Psoas muscle (tissue), 7 donors: ENCODE measurements at regions not wholly inside any gene's neighbourhood (a gene's known extent, or its start where the extent isn't known, plus 50 kb on each side); places are given as distances from the start of the nearest gene placed in this dataset.

Experiments
- ATAC-seq, 4 donors: fragments of 200-7000 bp; cut with Tn5 transposase; one replicate each; pipeline ENCODE4 v1.9.1; 2020; ENCODE audit warnings: moderate library complexity in 3 of 4, mild to moderate bottlenecking in 2 of 4
- DNase-seq, 2 donors: peaks; one replicate each; pipeline ENCODE4 v3.0.0-alpha.2; 2020
- H3K27ac ChIP-seq: fragments of 200-600 bp; one replicate; pipeline ENCODE4 v1.8.0; 2022
- H3K27me3 ChIP-seq, 3 donors: fragments of 200-600 bp in 1 of 3; one replicate each; pipeline versions ENCODE4 v1.6.1 to v1.8.0; 2013 to 2022; ENCODE audit warnings: low read length in 2 of 3, mild to moderate bottlenecking in 2 of 3, moderate library complexity in 1 of 3; ENCODE audit not compliant: insufficient read depth in 3 of 3
- H3K36me3 ChIP-seq, 2 donors: fragments of 200-600 bp in 1 of 2; one replicate each; pipeline versions ENCODE4 v1.6.1 to v1.8.0; 2013 to 2022; ENCODE audit warnings: low read depth in 1 of 2, mild to moderate bottlenecking in 1 of 2, moderate library complexity in 1 of 2; ENCODE audit not compliant: insufficient read depth in 1 of 2
- H3K4me1 ChIP-seq: fragments of 200-600 bp; one replicate; pipeline ENCODE4 v1.8.0; 2022
- H3K4me3 ChIP-seq: fragments of 200-600 bp; one replicate; pipeline ENCODE4 v1.8.0; 2022; ENCODE audit warnings: mild to moderate bottlenecking
- H3K9me3 ChIP-seq: fragments of 200-600 bp; one replicate; pipeline ENCODE4 v1.8.0; 2022
- CTCF ChIP-seq: fragments of 200-600 bp; IDR thresholded peaks from one replicate; pipeline ENCODE4 v1.8.0; 2022; ENCODE audit warnings: antibody characterized with exemption
- WGBS, 3 donors: extraction: QIAGEN DNeasy Blood & Tissue Kit; methylation state at CpG; one replicate each; pipeline versions ENCODE4 v1.1.6 to v1.1.7; 2013; 5-methylcytosine and 5-hydroxymethylcytosine counted together
- intact Hi-C, 2 donors: fragments of 100-400 bp; cut with DNase I; formaldehyde crosslinking; loops; one replicate each; pipeline versions ENCODE4 v1.11.0 to v1.14.2; 2022
- donor health status: healthy with polysubstance abuse.
- donor health status: DM: no; HTN: no; CAD: no; lungs with moderate emphysema.
- donor health status: Bipolar disorder and iron deficiency.
- donor health status: healthy.
- donor health status: DM: yes; HTN: yes; CAD: no.
- donor health status: DM: no; HTN: no; CAD: no.
- donor health status: DM: yes; HTN: yes; CAD: no.

- DNase-seq (no peak), ATAC-seq (no peak)
- H3K27me3 ChIP-seq = no peaks in the 10 kb centered on the region
- H3K4me1 ChIP-seq = no peaks in the 10 kb centered on the region
- intact Hi-C loops = no loop called here
- no peaks in the 10 kb centered on the region for H3K9me3 ChIP-seq
- H3K4me3 ChIP-seq = no peak overlapping the region
- no peak for TF ChIP-seq CTCF
- no peaks in the 10 kb centered on the region for H3K36me3 ChIP-seq
- H3K27ac ChIP-seq = no peak overlapping the region
- 40 to 55% (median 50%) methylated on average over 2 of the region's 2 CpGs for WGBS, 3 donors
Observed at GRCh38 chr3:31185062-31185357, 290.5 kb upstream of the GADL1 start.

- no peak for TF ChIP-seq CTCF
- WGBS, 3 donors = 66 to 87% (median 72%) methylated on average over 4 of the region's 4 CpGs
Observed at GRCh38 chr3:31186041-31186440, 291.6 kb upstream of the GADL1 start.

GRCh38 chr3:31187380-31187779, 292.9 kb upstream of the GADL1 start:
- H3K9me3 ChIP-seq = no peaks in the 10 kb centered on the region
- H3K36me3 ChIP-seq = no peaks in the 10 kb centered on the region
- H3K27me3 ChIP-seq = no peaks in the 10 kb centered on the region
- H3K27ac ChIP-seq = no peak overlapping the region
- ATAC-seq = no peak
- no peaks in the 10 kb centered on the region for H3K4me1 ChIP-seq
- no peak for TF ChIP-seq CTCF
- WGBS, 3 donors = 81 to 85% (median 83%) methylated on average over 1 of the region's 1 CpG
- H3K4me3 ChIP-seq = no peak overlapping the region
- intact Hi-C loops = no loop called here
- no peak for DNase-seq

More at GRCh38 chr3:31186041-31186440, 291.6 kb upstream of the GADL1 start:
- H3K4me3 ChIP-seq = no peak overlapping the region
- H3K9me3 ChIP-seq = no peaks in the 10 kb centered on the region
- intact Hi-C loops = no loop called here
- H3K27ac ChIP-seq = no peak overlapping the region
- DNase-seq = no peak
- H3K36me3 ChIP-seq = no peaks in the 10 kb centered on the region
- ATAC-seq = no peak
- no peaks in the 10 kb centered on the region for H3K27me3 ChIP-seq
- no peaks in the 10 kb centered on the region for H3K4me1 ChIP-seq

- Histone ChIP-seq H3K27me3 (no peaks in the 10 kb centered on the region), H3K4me1 (no peaks in the 10 kb centered on the region), H3K36me3 (no peaks in the 10 kb centered on the region), H3K9me3 (no peaks in the 10 kb centered on the region), H3K27ac (no peak overlapping the region), H3K4me3 (no peak overlapping the region)
- intact Hi-C loops = no loop called here
- WGBS, 3 donors = 46 to 73% (median 49%) methylated on average over 6 of the region's 6 CpGs
- ATAC-seq = no peak
- DNase-seq = no peak
- TF ChIP-seq CTCF = no peak
Observed at GRCh38 chr3:31188112-31188511, 293.7 kb upstream of the GADL1 start.

GRCh38 chr3:31189330-31189729, 294.9 kb upstream of the GADL1 start:
- no peaks in the 10 kb centered on the region for H3K4me1 ChIP-seq
- DNase-seq = no peak
- WGBS, 3 donors = 37 to 100% (median 51%) methylated on average over 1 of the region's 1 CpG
- TF ChIP-seq CTCF = no peak
- no peak overlapping the region for H3K27ac ChIP-seq
- intact Hi-C loops = no loop called here
- H3K9me3 ChIP-seq = no peaks in the 10 kb centered on the region
- no peak for ATAC-seq
- no peak overlapping the region for H3K4me3 ChIP-seq
- no peaks in the 10 kb centered on the region for H3K36me3 ChIP-seq
- H3K27me3 ChIP-seq = no peaks in the 10 kb centered on the region
